ENCODE measurements at regions not wholly inside any gene's neighbourhood (a gene's known extent, or its start where the extent isn't known, plus 50 kb on each side); places are given as distances from the start of the nearest gene placed in this dataset.

GRCh38 chrX:104435249-104435648 lies 130.8 kb upstream of the IL1RAPL2 start:
- H3K9me3 Mint-ChIP-seq, result peaks cover 40% of the 10 kb centered on the region
- no peak for DNase-seq (ENCODE audit: low spot score in 2 of 2, unreplicated experiment in 2 of 2)
- H3K36me3 Mint-ChIP-seq, result no peaks in the 10 kb centered on the region
- TF ChIP-seq CTCF (IDR thresholded peaks at IDR 0.05; ENCODE audit: unreplicated experiment), result no peak
- no peak overlapping the region for H3K27ac Mint-ChIP-seq
- no peaks in the 10 kb centered on the region for H3K27me3 Mint-ChIP-seq (ENCODE audit: low read depth)
- peaks cover 5% of the 10 kb centered on the region for H3K4me1 Mint-ChIP-seq
- no peak overlapping the region for H3K4me3 Mint-ChIP-seq

GRCh38 chrX:104432321-104432720 lies 133.7 kb upstream of the IL1RAPL2 start:
- no peak for DNase-seq (ENCODE audit: low spot score in 2 of 2, unreplicated experiment in 2 of 2)
- Mint-ChIP-seq H3K9me3 (peaks cover 27% of the 10 kb centered on the region), H3K27me3 (ENCODE audit: low read depth) (no peaks in the 10 kb centered on the region), H3K4me1 (peaks cover 12% of the 10 kb centered on the region), H3K4me3 (no peak overlapping the region), H3K36me3 (no peaks in the 10 kb centered on the region), H3K27ac (no peak overlapping the region)
- no peak for TF ChIP-seq CTCF (IDR thresholded peaks at IDR 0.05; ENCODE audit: unreplicated experiment)

- H3K27ac Mint-ChIP-seq, result no peak overlapping the region
- H3K4me1 Mint-ChIP-seq, result peaks cover 27% of the 10 kb centered on the region
- H3K36me3 Mint-ChIP-seq, result no peaks in the 10 kb centered on the region
- H3K4me3 Mint-ChIP-seq, result no peak overlapping the region
- H3K9me3 Mint-ChIP-seq, result peaks cover 24% of the 10 kb centered on the region
- no peak for TF ChIP-seq CTCF (IDR thresholded peaks at IDR 0.05; ENCODE audit: unreplicated experiment)
- no peaks in the 10 kb centered on the region for H3K27me3 Mint-ChIP-seq (ENCODE audit: low read depth)
- no peak for DNase-seq (ENCODE audit: low spot score in 2 of 2, unreplicated experiment in 2 of 2)
These were observed 135.3 kb upstream of the IL1RAPL2 start for GRCh38 chrX:104430742-104431119.

GRCh38 chrX:104430072-104430741 lies 135.8 kb upstream of the IL1RAPL2 start:
- no peaks in the 10 kb centered on the region for H3K27me3 Mint-ChIP-seq (ENCODE audit: low read depth)

GRCh38 chrX:104428231-104428630 lies 137.8 kb upstream of the IL1RAPL2 start:
- Mint-ChIP-seq H3K27me3 (ENCODE audit: low read depth) (no peaks in the 10 kb centered on the region), H3K4me3 (no peak overlapping the region), H3K36me3 (no peaks in the 10 kb centered on the region), H3K9me3 (peaks cover 17% of the 10 kb centered on the region), H3K27ac (no peak overlapping the region), H3K4me1 (peaks cover 28% of the 10 kb centered on the region)
- DNase-seq (ENCODE audit: low spot score in 2 of 2, unreplicated experiment in 2 of 2), result no peak
- TF ChIP-seq CTCF (IDR thresholded peaks at IDR 0.05; ENCODE audit: unreplicated experiment), result no peak

More at GRCh38 chrX:104430072-104430741, 135.8 kb upstream of the IL1RAPL2 start:
- Mint-ChIP-seq H3K4me3 (no peak overlapping the region), H3K27ac (no peak overlapping the region), H3K4me1 (peaks cover 28% of the 10 kb centered on the region), H3K9me3 (peaks cover 24% of the 10 kb centered on the region), H3K36me3 (no peaks in the 10 kb centered on the region)
- no peak for DNase-seq (ENCODE audit: low spot score in 2 of 2, unreplicated experiment in 2 of 2)
- no peak for TF ChIP-seq CTCF (IDR thresholded peaks at IDR 0.05; ENCODE audit: unreplicated experiment)

Data from mesothelial cell of epicardium (in vitro differentiated cells).